Mucosa of rectum (tissue), 2 donors: ENCODE measurements at regions not wholly inside any gene's neighbourhood (a gene's known extent, or its start where the extent isn't known, plus 50 kb on each side); places are given as distances from the start of the nearest gene placed in this dataset.
"Not testable (repeated sequence)": the region's sequence is repeated elsewhere in the genome, so short reads cannot be mapped to it uniquely, and the experiment has no call there.

Source experiments
- H3K27ac ChIP-seq, 2 donors: one replicate each; pipeline ENCODE4 v1.7.0; 2013; ENCODE audit warnings: inconsistent platforms in 2 of 2, low read depth in 2 of 2, low read length in 2 of 2
- H3K27me3 ChIP-seq, 2 donors: one replicate each; pipeline ENCODE4 v1.7.0; 2013; ENCODE audit warnings: low read length in 2 of 2; ENCODE audit not compliant: control insufficient read depth in 2 of 2, insufficient read depth in 2 of 2
- H3K36me3 ChIP-seq, 2 donors: one replicate each; pipeline ENCODE4 v1.7.0; 2013; ENCODE audit warnings: low read length in 2 of 2; ENCODE audit not compliant: control insufficient read depth in 2 of 2, insufficient read depth in 2 of 2
- H3K4me1 ChIP-seq, 2 donors: one replicate each; pipeline ENCODE4 v1.7.0; 2013; ENCODE audit warnings: low read length in 2 of 2, mild to moderate bottlenecking in 1 of 2; ENCODE audit not compliant: control insufficient read depth in 2 of 2, insufficient read depth in 2 of 2
- H3K4me3 ChIP-seq, 2 donors: one replicate each; pipeline ENCODE4 v1.7.0; 2013; ENCODE audit warnings: low read length in 2 of 2
- H3K9ac ChIP-seq, 2 donors: one replicate each; pipeline ENCODE4 v1.7.0; 2013; ENCODE audit warnings: low read length in 2 of 2, low read depth in 1 of 2, mild to moderate bottlenecking in 1 of 2
- H3K9me3 ChIP-seq, 2 donors: one replicate each; pipeline ENCODE4 v1.7.0; 2013; ENCODE audit warnings: low read length in 2 of 2; ENCODE audit not compliant: control insufficient read depth in 2 of 2
- donor health status: healthy.
- donor health status: Normal muscosa, but diverticular disease.

- Histone ChIP-seq H3K4me1 (no peaks in the 10 kb centered on the region), H3K9ac (no peak overlapping the region), H3K27me3 (no peaks in the 10 kb centered on the region), H3K27ac (no peak overlapping the region), H3K4me3 (no peak overlapping the region), H3K9me3 (no peaks in the 10 kb centered on the region), H3K36me3 (no peaks in the 10 kb centered on the region)
These were observed 318.2 kb upstream of the CELF2 start for GRCh38 chr10:10699427-10699826.

- Histone ChIP-seq H3K4me3 (no peak overlapping the region), H3K9ac (no peak overlapping the region), H3K4me1 (no peaks in the 10 kb centered on the region), H3K27ac (no peak overlapping the region), H3K27me3 (no peaks in the 10 kb centered on the region), H3K9me3 (no peaks in the 10 kb centered on the region), H3K36me3 (no peaks in the 10 kb centered on the region)
These were observed 316.5 kb upstream of the CELF2 start for GRCh38 chr10:10701084-10701611.

- Histone ChIP-seq H3K9ac (no peak overlapping the region), H3K4me1 (no peaks in the 10 kb centered on the region), H3K4me3 (no peak overlapping the region), H3K27ac (no peak overlapping the region), H3K27me3 (no peaks in the 10 kb centered on the region), H3K9me3 (no peaks in the 10 kb centered on the region), H3K36me3 (no peaks in the 10 kb centered on the region)
These were observed 315.5 kb upstream of the CELF2 start for GRCh38 chr10:10702211-10702610.

GRCh38 chr10:10703382-10703781 is 314.3 kb upstream of the CELF2 start:
- H3K9ac ChIP-seq = no peak overlapping the region
- no peaks in the 10 kb centered on the region for H3K4me1 ChIP-seq
- no peaks in the 10 kb centered on the region for H3K27me3 ChIP-seq
- no peak overlapping the region for H3K27ac ChIP-seq
- no peak overlapping the region for H3K4me3 ChIP-seq
- H3K36me3 ChIP-seq = no peaks in the 10 kb centered on the region
- no peaks in the 10 kb centered on the region for H3K9me3 ChIP-seq

DNA sequence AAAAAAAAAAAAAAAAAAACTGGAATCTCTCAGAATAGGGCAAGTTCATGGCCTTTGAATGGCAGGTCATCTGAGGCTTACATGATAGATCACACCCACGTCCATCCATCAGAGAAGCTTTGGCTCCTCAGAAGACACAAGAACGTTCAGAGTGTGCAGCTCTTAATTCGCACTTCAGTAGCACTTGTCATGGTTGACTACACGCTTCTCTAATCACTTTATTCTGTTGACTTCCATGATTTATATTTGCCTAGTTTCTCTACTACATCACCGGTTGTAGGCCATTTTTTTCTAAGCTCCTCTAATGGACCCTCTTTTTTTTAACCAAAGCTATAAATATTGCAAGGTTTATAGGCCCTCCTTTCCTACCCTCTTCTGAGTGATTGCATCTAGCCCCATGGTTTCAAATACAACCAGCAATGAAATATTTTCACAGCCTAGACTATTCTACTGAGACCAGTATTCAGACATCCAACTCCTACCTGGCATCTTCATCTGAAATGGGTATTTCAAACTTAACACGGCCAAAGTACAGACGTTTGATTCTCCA is 305.4 kb upstream of the CELF2 start:
- Histone ChIP-seq H3K4me1 (no peaks in the 10 kb centered on the region), H3K9ac (no peak overlapping the region), H3K27ac (no peak overlapping the region), H3K36me3 (no peaks in the 10 kb centered on the region), H3K27me3 (no peaks in the 10 kb centered on the region), H3K9me3 (no peaks in the 10 kb centered on the region), H3K4me3 (no peak overlapping the region)

GRCh38 chr10:10714327-10714726 is 303.3 kb upstream of the CELF2 start:
- H3K4me1 ChIP-seq = no peaks in the 10 kb centered on the region
- no peak overlapping the region for H3K4me3 ChIP-seq
- H3K36me3 ChIP-seq = no peaks in the 10 kb centered on the region
- H3K27me3 ChIP-seq = no peaks in the 10 kb centered on the region
- no peaks in the 10 kb centered on the region for H3K9me3 ChIP-seq
- no peak overlapping the region for H3K27ac ChIP-seq
- no peak overlapping the region for H3K9ac ChIP-seq

GRCh38 chr10:10716972-10717371 is 300.7 kb upstream of the CELF2 start:
- no peaks in the 10 kb centered on the region for H3K4me1 ChIP-seq
- no peak overlapping the region for H3K27ac ChIP-seq

DNA sequence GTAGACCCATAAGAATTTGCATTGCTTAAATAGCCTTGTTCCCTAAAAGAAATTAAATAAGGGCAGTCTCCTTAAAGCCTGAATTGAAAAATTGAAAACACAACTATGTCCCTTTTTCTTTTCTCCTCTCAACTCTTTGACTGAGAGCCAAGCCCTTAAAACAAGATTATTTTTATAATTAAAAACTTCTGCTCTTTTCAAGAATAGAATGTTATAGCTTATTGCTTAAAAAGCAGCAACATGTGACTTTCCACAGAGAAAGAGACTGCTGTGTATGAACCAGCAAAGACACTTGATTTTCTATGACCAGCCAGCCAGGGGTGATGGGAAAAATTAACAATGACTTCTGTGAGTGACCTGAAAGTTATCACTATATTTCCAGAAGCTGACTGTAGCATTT is 295.2 kb upstream of the CELF2 start:
- H3K36me3 ChIP-seq = no peaks in the 10 kb centered on the region
- H3K9me3 ChIP-seq = no peaks in the 10 kb centered on the region
- H3K27me3 ChIP-seq = no peaks in the 10 kb centered on the region
- no peak overlapping the region for H3K4me3 ChIP-seq
- H3K27ac ChIP-seq = no peak overlapping the region
- H3K4me1 ChIP-seq = no peaks in the 10 kb centered on the region
- no peak overlapping the region for H3K9ac ChIP-seq

More at GRCh38 chr10:10716972-10717371, 300.7 kb upstream of the CELF2 start:
- Histone ChIP-seq H3K4me3 (no peak overlapping the region), H3K9me3 (no peaks in the 10 kb centered on the region), H3K36me3 (no peaks in the 10 kb centered on the region), H3K9ac (no peak overlapping the region), H3K27me3 (no peaks in the 10 kb centered on the region)

- Histone ChIP-seq H3K9ac (no peak overlapping the region), H3K27me3 (no peaks in the 10 kb centered on the region), H3K4me3 (no peak overlapping the region), H3K4me1 (no peaks in the 10 kb centered on the region), H3K36me3 (no peaks in the 10 kb centered on the region), H3K9me3 (no peaks in the 10 kb centered on the region), H3K27ac (no peak overlapping the region)
These were observed 292.5 kb upstream of the CELF2 start for GRCh38 chr10:10725196-10725595.

- Histone ChIP-seq H3K36me3 (no peaks in the 10 kb centered on the region), H3K9me3 (no peaks in the 10 kb centered on the region), H3K27ac (no peak overlapping the region), H3K9ac (no peak overlapping the region), H3K27me3 (no peaks in the 10 kb centered on the region), H3K4me1 (no peaks in the 10 kb centered on the region), H3K4me3 (no peak overlapping the region)
These were observed 291.6 kb upstream of the CELF2 start for GRCh38 chr10:10726101-10726500.

DNA sequence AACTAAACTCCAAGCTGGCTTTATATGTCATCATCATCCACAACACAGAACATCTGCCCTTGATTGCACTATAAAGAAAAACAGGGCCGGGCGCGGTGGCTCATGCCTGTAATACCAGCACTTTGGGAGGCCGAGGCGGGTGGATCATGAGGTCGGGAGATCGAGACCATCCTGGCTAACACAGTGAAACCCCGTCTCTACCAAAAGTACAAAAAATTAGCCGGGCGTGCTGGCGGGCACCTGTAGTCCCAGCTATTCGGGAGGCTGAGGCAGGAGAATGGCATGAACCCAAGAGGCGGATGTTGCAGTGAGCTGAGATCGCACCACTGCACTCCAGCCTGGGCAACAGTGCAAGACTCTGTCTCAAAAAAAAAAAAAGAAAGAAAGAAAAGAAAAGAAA is 290.3 kb upstream of the CELF2 start:
- H3K9me3 ChIP-seq, H3K4me3 ChIP-seq, H3K9ac ChIP-seq, H3K27me3 ChIP-seq, H3K36me3 ChIP-seq, H3K27ac ChIP-seq, H3K4me1 ChIP-seq: not testable (repeated sequence)
